Tongue (tissue), 1 donor: ENCODE measurements at regions not wholly inside any gene's neighbourhood (a gene's known extent, or its start where the extent isn't known, plus 50 kb on each side); places are given as distances from the start of the nearest gene placed in this dataset.
A peak's percentile ranks its signal among the peaks of the same experiment; 100 is the strongest.

Experiments used
- DNase-seq: peaks from one replicate; pipeline ENCODE4 v3.0.0-alpha.2; 2015

GRCh38 chr5:72619251-72619650, 112.0 kb upstream of the ZNF366 start:
- DNase-seq, result no peak

GRCh38 chr5:72618708-72619107, 111.5 kb upstream of the ZNF366 start:
- DNase-seq, result peak; percentile 55

DNA sequence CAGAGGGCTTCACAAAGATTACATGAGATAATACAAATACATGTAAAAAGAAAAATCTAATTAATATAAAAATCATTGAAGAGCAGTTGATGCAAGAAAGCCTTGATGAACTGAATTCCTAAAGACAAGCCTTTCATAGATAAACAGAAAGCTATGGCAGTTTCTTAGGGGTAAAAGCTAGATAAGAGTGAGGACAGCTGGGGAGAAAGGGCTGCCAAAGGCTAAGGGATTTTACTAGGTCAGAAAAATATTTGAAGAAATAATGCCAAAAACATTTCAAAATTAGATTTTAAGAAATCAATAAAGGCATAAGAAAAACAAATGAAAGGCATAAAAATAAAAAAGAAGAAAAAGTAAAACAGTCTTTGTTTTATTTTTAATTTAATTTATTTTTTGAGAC, 107.9 kb upstream of the ZNF366 start:
- no peak for DNase-seq

DNA sequence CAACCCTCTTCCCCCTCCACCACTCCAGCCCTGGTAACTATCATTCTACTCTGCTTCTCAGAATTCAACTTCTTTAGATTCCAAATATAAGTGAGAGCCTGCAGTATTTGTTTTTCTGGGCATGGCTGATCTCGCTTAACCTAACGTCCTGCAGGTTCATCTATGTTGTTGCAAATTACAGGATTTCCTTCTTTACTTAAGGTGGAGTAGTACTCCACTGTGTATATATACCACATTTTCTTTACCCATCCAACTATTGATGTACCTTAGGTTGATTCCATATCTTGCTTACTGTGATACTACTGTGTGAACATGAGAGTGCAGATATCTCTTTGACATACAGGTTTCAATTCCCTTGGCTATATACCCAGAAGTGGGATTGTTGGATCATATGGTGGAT, 106.3 kb upstream of the ZNF366 start:
- DNase-seq, result no peak

DNA sequence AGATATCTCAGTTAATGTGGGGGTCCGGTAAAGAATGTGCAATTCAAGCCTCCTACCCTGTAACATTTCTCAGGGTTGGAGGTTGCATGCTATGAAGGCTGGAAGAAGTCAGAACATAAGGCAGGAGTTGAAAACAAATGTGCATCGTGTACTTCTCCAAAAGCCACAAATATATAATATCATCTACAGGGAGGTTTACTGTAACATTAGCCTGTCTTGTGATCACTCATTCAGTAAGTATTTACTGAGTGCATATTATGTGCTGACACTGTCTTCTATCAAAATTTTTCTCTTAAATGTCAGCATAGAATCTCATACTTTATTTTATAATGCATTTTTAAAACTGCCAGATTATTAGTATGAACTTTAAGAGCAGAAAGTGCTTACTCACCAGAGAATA, 105.6 kb upstream of the ZNF366 start:
- no peak for DNase-seq

DNA sequence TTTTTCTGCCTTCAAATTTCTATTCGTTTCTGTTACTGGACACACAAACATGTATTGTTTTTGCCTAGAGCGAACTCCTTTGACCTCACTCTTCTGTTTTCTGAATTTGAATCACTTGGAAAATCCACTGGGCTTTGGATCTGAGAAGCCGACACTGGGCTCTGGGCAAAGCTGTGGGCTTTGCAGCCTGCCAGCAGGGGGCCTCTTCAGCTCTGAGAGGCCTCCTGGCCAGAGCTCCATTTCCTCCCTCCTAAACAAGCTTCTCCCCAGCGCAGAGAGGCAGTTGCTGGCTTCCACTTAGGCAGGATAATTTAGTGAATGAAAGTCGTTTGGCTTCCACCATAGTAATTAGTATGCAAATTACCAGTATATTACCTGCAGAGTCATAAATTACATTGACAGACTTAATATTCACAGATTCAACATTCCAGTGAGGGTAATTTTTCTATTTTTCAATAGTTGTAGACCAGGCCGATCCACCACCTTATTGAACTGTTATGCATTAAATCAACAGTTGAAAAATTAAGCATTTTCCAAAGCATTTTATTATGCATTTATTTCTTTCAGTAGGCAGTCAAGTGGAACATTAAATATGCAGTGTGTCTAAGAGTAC, 104.0 kb upstream of the ZNF366 start:
- peak; percentile 88 for DNase-seq

GRCh38 chr5:72608926-72609325, 101.7 kb upstream of the ZNF366 start:
- peak; percentile 41 for DNase-seq

GRCh38 chr5:72608297-72608696, 101.1 kb upstream of the ZNF366 start:
- peak; percentile 96 for DNase-seq

GRCh38 chr5:72607381-72607780, 100.2 kb upstream of the ZNF366 start:
- DNase-seq, result no peak

DNA sequence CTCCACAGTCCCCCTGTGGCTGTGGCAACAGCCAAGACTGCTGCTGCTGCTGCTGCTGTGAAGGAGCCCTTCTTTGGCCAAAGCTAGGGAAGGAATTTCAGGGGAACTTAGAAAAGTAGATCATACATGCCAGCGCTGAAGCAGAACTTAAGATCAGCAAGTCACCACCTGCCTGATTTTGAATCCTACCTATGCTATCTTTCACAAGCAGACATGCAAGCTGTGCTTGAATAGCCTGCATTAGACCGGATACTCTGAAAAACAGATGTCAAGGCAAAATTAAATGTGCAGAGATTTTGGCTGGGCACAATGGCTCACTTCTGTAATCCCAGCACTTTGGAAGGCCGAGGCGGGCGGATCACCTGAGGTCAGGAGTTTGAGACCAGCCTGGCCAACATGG, 99.3 kb upstream of the ZNF366 start:
- no peak for DNase-seq

- DNase-seq, result peak; percentile 38
Observed at GRCh38 chr5:72605632-72606031, 98.4 kb upstream of the ZNF366 start.

DNA sequence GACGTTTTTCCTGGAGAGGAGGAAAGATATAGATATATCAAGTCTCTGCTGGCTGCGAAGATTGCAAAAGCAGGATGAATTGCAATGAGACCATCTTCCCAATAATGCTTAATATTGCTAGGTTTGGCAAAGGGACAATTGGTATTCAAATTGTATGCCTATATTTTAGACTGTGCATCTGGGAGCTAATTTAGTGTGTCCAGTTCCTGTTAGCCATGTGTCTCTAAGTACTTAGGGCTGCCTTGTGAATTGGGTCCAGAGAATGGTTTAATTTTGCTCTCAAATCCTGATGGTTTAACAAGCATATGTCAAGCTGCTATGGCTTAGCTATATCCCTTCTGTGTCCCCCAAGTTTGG, 97.6 kb upstream of the ZNF366 start:
- DNase-seq, result peak; percentile 51

DNA sequence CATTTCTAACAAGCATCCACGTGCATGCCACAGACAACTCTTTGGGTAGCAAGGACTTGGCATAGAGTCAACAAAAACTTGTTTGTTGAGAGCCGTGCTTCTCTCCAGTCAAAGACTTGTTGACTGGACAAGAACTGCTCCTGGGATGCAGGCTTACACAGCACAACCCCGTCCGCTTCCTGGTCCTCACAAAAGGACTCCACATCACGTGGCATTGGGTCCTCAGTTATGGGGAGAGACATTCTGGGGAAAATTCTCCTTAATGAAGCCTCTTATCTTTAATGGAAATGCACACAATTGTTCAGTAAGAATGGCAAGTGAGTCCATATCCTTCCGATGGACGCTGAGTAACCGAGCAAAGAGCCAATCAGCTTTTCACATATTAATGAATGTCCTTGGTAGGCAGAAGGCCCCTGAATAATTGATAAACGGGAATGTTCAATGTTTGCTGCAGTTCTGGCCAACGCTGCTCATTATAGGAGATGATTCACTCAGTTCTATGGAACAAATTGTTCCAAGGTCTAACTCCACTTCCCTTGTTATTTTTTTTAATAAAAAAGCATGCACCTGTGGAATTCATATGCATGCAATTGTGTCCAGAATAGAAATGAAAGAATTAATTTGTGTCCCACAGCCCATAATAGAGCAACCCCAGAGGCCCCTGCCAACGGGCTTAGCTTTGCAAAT, 97.0 kb upstream of the ZNF366 start:
- DNase-seq, result no peak

DNA sequence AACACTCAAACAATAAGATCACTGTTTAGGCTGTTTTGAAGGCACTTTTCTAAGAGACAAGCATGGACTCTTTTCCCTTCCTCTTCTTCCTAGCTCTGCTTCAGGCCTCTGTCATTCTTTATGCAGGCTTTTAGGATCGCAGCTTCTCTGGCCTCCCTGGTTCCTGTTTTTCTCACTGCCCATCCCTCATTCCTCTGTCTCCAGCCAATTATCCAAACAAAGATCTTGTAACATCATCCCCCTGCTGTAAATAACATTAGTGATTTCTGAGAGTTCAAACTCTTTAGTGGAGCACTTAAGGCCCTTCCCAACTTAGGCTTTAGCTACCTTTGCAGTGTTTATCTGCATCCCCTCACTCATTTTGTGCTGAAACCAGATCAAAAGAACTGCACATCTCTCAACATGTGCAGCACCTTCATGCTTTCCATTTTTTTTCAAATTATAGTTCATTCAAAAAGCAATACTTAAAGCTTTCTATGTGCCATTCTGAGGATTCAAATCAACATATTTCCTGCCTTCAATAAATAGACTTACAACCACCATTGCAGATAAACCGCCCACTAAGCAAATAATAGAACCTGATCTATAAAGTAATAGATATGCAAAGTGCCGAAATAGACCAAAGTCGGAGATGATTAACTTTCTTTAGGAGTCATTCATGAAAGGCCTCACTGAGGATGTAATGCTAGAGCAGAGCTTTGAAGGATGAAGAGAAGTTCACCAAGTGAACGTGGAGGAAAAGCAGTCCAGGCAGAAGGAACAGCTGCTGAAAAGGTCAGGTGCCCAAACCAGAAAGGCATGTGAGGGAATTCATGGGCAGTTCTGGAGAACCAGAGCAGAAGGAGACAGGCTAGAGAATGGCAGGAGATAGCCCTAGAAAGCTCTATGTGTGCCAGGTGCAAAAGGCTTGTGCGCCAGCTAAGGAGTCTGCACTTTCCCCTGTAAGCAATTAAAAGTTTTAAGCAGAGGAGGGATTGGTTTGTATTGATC, 95.8 kb upstream of the ZNF366 start:
- DNase-seq, result no peak

- DNase-seq, result no peak
Observed at GRCh38 chr5:72601861-72602260, 94.7 kb upstream of the ZNF366 start.

- no peak for DNase-seq
Observed at GRCh38 chr5:72600391-72600981, 93.3 kb upstream of the ZNF366 start.

GRCh38 chr5:72599519-72600370, 92.5 kb upstream of the ZNF366 start:
- no peak for DNase-seq

GRCh38 chr5:72599065-72599433, 91.8 kb upstream of the ZNF366 start:
- no peak for DNase-seq

GRCh38 chr5:72598401-72599064, 91.3 kb upstream of the ZNF366 start:
- DNase-seq, result no peak

- DNase-seq, result peak; percentile 77
Observed at GRCh38 chr5:72597456-72597948, 90.3 kb upstream of the ZNF366 start.

- no peak for DNase-seq
Observed at GRCh38 chr5:72596956-72597355, 89.7 kb upstream of the ZNF366 start.
